Stimulated activated CD4-positive, alpha-beta T cell treated with anti-CD3 and anti-CD28 coated beads, Interleukin-15, amount 100 ng/mL, for 24 hours (primary cell): ENCODE measurements at regions not wholly inside any gene's neighbourhood (a gene's known extent, or its start where the extent isn't known, plus 50 kb on each side); places are given as distances from the start of the nearest gene placed in this dataset.
"Not testable (repeated sequence)": the region's sequence is repeated elsewhere in the genome, so short reads cannot be mapped to it uniquely, and the experiment has no call there.

Experiments
- DNase-seq: peaks from one replicate; pipeline ENCODE4 v3.0.0-alpha.2; 2020

- no peak for DNase-seq
Observed at GRCh38 chr21:17238468-17238867, 274.4 kb upstream of the CXADR start.

- no peak for DNase-seq
Observed at GRCh38 chr21:17250778-17251241, 262.0 kb upstream of the CXADR start.

DNA sequence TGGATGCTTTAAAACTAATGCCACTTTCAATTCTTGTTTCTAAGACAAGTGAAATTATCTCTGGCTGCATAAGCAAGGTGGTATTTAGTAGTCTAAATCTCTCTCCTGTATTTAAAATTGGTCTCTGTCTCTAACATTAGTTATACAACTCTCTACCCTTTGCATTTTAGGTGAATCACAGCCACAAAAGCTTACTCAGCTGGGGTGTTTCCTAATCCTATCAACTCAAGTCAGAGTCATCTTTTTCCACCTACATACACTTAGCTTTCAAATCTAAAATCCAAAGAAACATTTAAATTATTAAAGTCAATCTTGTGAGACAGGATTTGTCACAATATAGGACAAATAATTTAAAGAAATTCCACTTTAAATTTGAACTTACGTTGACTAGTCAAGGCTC lies 255.1 kb upstream of the CXADR start:
- DNase-seq = no peak

GRCh38 chr21:17264182-17264581 lies 248.7 kb upstream of the CXADR start:
- DNase-seq = no peak

- no peak for DNase-seq
Observed at GRCh38 chr21:17269760-17270159, 243.1 kb upstream of the CXADR start.

DNA sequence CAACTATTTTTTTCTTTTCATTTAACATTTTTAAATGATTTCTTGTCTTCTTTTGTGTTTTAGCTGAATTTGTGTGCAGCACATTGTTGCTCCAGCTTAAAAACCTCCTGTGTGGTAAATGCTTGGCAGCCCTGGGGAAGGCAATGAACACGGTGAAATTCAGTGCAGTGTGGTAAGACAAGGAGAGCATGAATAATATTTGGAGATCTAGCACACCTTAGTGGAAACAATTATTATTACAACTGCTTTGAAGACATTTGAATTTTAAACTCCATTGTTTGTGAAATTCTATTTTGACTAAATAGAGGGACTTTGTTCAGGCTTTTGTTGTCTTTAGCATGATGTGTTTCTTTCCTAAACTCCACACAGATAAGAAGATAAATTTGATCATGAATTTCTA lies 242.6 kb upstream of the CXADR start:
- DNase-seq = no peak

GRCh38 chr21:17279663-17280062 lies 233.2 kb upstream of the CXADR start:
- DNase-seq = no peak

DNA sequence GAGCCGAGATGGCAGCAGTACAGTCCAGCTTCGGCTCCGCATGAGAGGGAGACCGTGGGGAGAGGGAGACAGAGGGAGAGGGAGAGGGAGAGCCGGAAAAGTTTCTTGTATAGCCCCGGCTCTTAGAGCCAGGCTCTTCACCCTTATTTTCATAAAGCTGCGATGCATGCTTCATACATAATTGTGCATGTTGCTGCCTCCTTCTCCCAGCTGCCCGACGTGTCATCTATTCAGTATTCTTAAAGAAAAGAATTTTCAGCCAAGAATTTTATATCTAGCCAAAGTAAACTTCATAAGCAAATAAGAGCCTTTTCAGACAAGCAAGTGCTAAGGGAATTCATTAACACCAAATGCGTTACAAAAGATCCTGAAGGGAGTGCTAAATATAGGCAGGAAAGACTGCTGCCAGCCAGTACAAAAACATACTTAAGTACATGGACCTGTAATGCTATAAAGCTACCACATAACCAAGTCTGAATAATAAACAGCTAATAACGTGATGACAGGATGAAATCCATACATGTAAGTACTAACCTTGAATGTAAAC lies 219.8 kb upstream of the CXADR start:
- not testable (repeated sequence) for DNase-seq

GRCh38 chr21:17295997-17296396 lies 216.8 kb upstream of the CXADR start:
- DNase-seq = no peak

- not testable (repeated sequence) for DNase-seq
Observed at GRCh38 chr21:17299576-17299975, 213.3 kb upstream of the CXADR start.

- DNase-seq = not testable (repeated sequence)
Observed at GRCh38 chr21:17327715-17328114, 185.1 kb upstream of the CXADR start.

- DNase-seq = no peak
Observed at GRCh38 chr21:17334484-17334883, 178.4 kb upstream of the CXADR start.

- DNase-seq = no peak
Observed at GRCh38 chr21:17340081-17340480, 172.8 kb upstream of the CXADR start.

DNA sequence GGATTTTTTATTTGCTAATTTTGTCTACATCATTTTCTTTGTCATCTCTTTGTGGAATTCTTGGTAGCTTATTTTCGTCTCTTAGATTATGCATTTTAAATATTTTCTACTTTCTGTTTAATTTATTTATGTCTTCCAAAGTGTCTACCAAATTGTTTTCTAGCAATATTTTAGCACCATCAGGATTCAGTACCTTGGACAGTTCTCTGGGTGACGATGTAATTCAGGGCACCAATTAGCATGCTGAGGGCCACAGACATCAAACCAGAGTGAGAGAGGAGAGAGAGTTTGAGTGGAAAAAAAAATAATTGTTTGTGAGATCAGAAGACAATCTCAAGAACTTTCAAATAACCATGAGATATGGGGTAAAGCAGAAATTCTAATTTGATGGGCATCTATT lies 169.8 kb upstream of the CXADR start:
- no peak for DNase-seq

- no peak for DNase-seq
Observed at GRCh38 chr21:17348357-17348756, 164.5 kb upstream of the CXADR start.

GRCh38 chr21:17348849-17349248 lies 164.0 kb upstream of the CXADR start:
- no peak for DNase-seq

- DNase-seq = no peak
Observed at GRCh38 chr21:17351766-17352165, 161.1 kb upstream of the CXADR start.

GRCh38 chr21:17352996-17353655 lies 159.7 kb upstream of the CXADR start:
- DNase-seq = no peak

GRCh38 chr21:17359781-17360180 lies 153.1 kb upstream of the CXADR start:
- no peak for DNase-seq

DNA sequence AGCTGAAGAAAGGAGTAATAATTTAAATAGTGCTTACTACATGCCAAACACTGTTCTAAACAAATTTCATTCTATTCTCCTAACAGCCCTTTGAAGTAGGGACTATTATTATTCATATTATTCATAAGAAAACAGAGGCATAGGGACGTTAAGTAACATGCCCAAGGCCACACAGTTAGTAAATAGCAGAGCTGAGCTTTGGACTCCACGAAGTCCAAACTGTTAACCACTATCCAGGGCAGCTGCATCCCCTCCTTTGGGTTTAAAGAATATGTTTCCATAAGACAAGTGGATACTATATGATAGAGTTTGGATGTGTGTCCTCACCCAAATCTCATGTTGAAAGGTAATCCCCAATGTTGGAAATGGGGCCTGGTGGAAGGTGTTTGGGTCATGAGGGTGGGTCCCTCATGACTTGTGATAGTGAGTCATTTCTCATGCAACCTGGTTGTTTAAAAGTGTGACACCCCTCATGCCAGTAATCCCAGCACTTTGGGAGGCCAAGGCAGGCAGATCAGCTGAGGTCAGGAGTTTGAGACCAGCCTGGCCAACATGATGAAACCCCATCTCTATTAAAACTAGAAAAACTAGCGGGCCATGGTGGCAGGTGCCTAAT lies 144.0 kb upstream of the CXADR start:
- no peak for DNase-seq

- DNase-seq = no peak
Observed at GRCh38 chr21:17370263-17370662, 142.6 kb upstream of the CXADR start.

DNA sequence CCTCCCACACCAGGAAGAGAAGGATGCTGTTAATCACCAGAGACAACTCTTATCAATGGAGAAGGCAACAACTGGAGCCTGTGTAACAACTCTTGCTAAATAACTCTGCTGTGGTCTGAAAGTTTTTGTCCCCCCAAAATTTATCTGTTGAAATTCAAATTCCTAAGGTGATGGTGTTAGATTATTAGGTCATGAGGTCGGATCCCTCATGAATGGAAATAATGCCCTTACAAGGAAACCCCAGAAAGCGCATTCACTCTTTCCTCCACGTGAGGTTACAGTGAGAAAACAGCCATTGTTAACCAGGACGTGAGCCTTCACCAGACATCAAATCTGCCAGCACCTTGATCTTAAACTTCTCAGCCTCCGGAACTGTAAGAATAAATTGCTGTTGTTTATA lies 141.9 kb upstream of the CXADR start:
- DNase-seq = no peak

DNA sequence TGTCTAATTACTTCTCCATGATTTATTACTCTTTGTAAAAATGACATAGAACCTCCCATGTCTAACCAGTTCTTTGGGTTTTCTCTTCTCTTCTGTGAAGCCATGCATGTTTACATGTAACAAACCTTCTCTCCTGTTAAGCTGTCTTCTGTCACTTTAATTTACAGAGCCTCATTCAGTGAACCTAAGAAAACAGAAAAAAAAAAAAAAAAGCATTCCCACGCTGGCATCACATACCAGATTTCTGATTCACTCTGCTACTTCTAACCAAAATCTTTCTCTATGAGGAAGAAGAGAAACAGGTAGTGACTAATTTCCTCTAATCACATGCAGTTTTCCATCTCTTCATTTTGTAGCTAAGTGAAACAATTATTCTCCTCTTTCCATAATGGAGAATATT lies 141.4 kb upstream of the CXADR start:
- DNase-seq = no peak

GRCh38 chr21:17372200-17372599 lies 140.6 kb upstream of the CXADR start:
- no peak for DNase-seq

GRCh38 chr21:17386498-17386897 lies 126.3 kb upstream of the CXADR start:
- no peak for DNase-seq
